OCI-LY1 (cell line): ENCODE measurements at regions not wholly inside any gene's neighbourhood (a gene's known extent, or its start where the extent isn't known, plus 50 kb on each side); places are given as distances from the start of the nearest gene placed in this dataset.

ENCODE experiments used
- H2AFZ ChIP-seq: fragments of 200-600 bp; sonication (generic), shearing (Covaris generic); 2 replicates; pipeline ENCODE4 v1.6.0; 2014; ENCODE audit warnings: antibody characterized with exemption, mild to moderate bottlenecking, low read length
- H3F3A ChIP-seq: fragments of 200-600 bp; sonication (generic), shearing (Covaris generic); 2 replicates; pipeline ENCODE4 v1.6.0; 2014; ENCODE audit warnings: mild to moderate bottlenecking, antibody characterized with exemption, low read length, moderate library complexity; ENCODE audit not compliant: insufficient read depth
- H3K27ac ChIP-seq: fragments of 200-600 bp; sonication (generic); 2 replicates; pipeline ENCODE4 v1.5.1; 2014; ENCODE audit warnings: low read length, mixed run types, mild to moderate bottlenecking, low read depth; ENCODE audit not compliant: poor library complexity, severe bottlenecking
- H3K27me3 ChIP-seq: fragments of 200-600 bp; sonication (generic); 2 replicates; pipeline ENCODE4 v1.6.0; 2014; ENCODE audit warnings: antibody characterized with exemption, mild to moderate bottlenecking, low read length, moderate library complexity; ENCODE audit not compliant: insufficient read depth
- H3K36me3 ChIP-seq: fragments of 200-600 bp; sonication (generic); 2 replicates; pipeline ENCODE4 v1.6.1; 2014; ENCODE audit warnings: mild to moderate bottlenecking, antibody characterized with exemption, low read length, moderate library complexity, mixed read lengths; ENCODE audit not compliant: insufficient read depth
- H3K4me1 ChIP-seq: fragments of 200-600 bp; sonication (generic); 2 replicates; pipeline ENCODE4 v1.5.1; 2014; ENCODE audit warnings: mild to moderate bottlenecking, low read length, moderate library complexity; ENCODE audit not compliant: insufficient read depth, severe bottlenecking
- H3K4me2 ChIP-seq: fragments of 200-600 bp; sonication (generic), shearing (Covaris generic); 2 replicates; pipeline ENCODE4 v1.6.1; 2014; ENCODE audit warnings: low read length
- H3K4me3 ChIP-seq: fragments of 200-600 bp; sonication (generic); 2 replicates; pipeline ENCODE4 v1.5.1; 2014; ENCODE audit warnings: low read length, low read depth, mild to moderate bottlenecking, mixed read lengths; ENCODE audit not compliant: poor library complexity, severe bottlenecking
- H3K79me2 ChIP-seq: fragments of 200-600 bp; shearing (Covaris generic); 2 replicates; pipeline ENCODE4 v1.6.1; 2016; ENCODE audit warnings: mixed run types, low read length, mixed read lengths; ENCODE audit not compliant: insufficient read depth
- H3K9ac ChIP-seq: fragments of 200-600 bp; sonication (generic), shearing (Covaris generic); 2 replicates; pipeline ENCODE4 v1.6.1; 2014; ENCODE audit warnings: mild to moderate bottlenecking, low read length, mixed read lengths
- H3K9me2 ChIP-seq: fragments of 200-600 bp; sonication (generic), shearing (Covaris generic); 2 replicates; pipeline ENCODE4 v1.6.1; 2014; ENCODE audit warnings: low read depth, mild to moderate bottlenecking, low read length, mixed read lengths
- H3K9me3 ChIP-seq: fragments of 200-600 bp; shearing (Covaris generic); 2 replicates; pipeline ENCODE4 v1.6.1; 2014; ENCODE audit warnings: low read length, mixed read lengths
- H4K20me1 ChIP-seq: fragments of 200-600 bp; sonication (generic), shearing (Covaris generic); 2 replicates; pipeline ENCODE4 v1.6.0; 2016; ENCODE audit warnings: mild to moderate bottlenecking, low read length; ENCODE audit not compliant: insufficient read depth
- EZH2 ChIP-seq: fragments of 200-600 bp; sonication (generic), shearing (Covaris generic); IDR thresholded peaks from 2 replicates; pipeline ENCODE4 v1.8.0; 2017; ENCODE audit warnings: borderline replicate concordance, mixed run types, mild to moderate bottlenecking, antibody characterized with exemption, low read length, moderate library complexity, mixed read lengths
- TF ChIP-seq, protein P1 (sequence below): fragments of 200-600 bp; sonication (generic), shearing (Covaris generic); IDR thresholded peaks from 2 replicates; pipeline ENCODE4 v1.5.1; 2017; ENCODE audit warnings: mild to moderate bottlenecking, antibody characterized with exemption, low read length, moderate library complexity, mixed read lengths

DNA sequence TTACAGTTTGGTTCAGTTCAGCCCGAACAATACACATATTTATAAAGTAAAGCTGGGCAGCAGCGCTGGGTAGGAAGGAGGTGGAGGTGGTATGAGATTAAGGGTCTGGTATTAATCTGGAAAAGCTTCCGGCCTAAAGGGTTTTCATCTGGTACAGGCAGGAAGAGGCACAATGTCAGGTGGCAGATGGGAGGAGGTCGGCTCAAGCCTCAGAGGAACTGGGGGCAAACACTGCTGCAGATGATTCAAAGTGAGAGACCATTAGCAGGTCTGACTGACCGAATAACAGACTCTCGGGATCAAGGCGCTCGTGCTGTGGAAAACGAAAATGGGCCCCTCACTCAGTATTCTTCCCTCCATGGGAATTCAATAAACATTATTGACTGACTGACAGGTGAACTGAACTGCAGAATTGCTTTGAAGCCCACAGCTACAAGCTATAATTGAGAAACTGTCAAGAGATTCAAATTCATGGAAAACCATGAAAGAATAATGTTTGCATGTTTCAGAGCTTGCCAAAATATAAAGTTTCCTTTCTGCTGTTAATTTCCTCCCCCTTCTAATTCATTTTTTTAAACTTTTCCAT is 75.3 kb downstream of the TMEM167A start:
- Histone ChIP-seq H2AFZ (no peak overlapping the region), H3K4me2 (no peak overlapping the region), H3K4me1 (no peaks in the 10 kb centered on the region), H3K79me2 (no peaks in the 10 kb centered on the region), H3K9me3 (no peaks in the 10 kb centered on the region), H3K4me3 (no peak overlapping the region), H3K9ac (no peak overlapping the region), H3F3A (no peaks in the 10 kb centered on the region), H3K27me3 (no peaks in the 10 kb centered on the region), H3K36me3 (no peaks in the 10 kb centered on the region), H3K27ac (no peak overlapping the region), H3K9me2 (no peaks in the 10 kb centered on the region), H4K20me1 (no peaks in the 10 kb centered on the region)
- no peak for TF ChIP-seq EZH2
- TF ChIP-seq, protein P1, sequence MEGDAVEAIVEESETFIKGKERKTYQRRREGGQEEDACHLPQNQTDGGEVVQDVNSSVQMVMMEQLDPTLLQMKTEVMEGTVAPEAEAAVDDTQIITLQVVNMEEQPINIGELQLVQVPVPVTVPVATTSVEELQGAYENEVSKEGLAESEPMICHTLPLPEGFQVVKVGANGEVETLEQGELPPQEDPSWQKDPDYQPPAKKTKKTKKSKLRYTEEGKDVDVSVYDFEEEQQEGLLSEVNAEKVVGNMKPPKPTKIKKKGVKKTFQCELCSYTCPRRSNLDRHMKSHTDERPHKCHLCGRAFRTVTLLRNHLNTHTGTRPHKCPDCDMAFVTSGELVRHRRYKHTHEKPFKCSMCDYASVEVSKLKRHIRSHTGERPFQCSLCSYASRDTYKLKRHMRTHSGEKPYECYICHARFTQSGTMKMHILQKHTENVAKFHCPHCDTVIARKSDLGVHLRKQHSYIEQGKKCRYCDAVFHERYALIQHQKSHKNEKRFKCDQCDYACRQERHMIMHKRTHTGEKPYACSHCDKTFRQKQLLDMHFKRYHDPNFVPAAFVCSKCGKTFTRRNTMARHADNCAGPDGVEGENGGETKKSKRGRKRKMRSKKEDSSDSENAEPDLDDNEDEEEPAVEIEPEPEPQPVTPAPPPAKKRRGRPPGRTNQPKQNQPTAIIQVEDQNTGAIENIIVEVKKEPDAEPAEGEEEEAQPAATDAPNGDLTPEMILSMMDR = no peak

DNA sequence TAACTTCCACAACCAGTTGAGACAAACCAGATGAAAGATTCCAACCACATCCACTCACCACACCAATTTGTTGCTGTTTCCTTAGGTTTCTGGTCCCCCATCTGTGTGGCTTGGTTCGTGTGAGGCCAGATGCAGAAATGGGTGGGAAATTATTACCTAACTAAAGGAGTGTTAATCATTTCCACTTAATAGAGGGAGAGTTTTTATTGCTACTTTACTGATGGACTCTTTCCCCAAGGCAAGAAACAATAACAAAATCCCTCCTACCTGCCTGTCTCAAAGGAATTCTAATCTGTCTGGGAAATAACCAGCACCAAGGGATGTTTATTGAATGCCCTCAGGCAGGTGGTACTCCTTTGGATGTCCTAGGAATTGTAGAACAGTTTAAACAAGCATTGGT is 76.3 kb downstream of the TMEM167A start:
- Histone ChIP-seq H3K27me3 (no peaks in the 10 kb centered on the region), H3K9ac (no peak overlapping the region), H2AFZ (no peak overlapping the region), H4K20me1 (no peaks in the 10 kb centered on the region), H3K4me1 (no peaks in the 10 kb centered on the region), H3K4me2 (no peak overlapping the region), H3K4me3 (no peak overlapping the region), H3K36me3 (no peaks in the 10 kb centered on the region), H3K9me2 (no peaks in the 10 kb centered on the region), H3K79me2 (no peaks in the 10 kb centered on the region), H3K27ac (no peak overlapping the region), H3K9me3 (no peaks in the 10 kb centered on the region), H3F3A (no peaks in the 10 kb centered on the region)
- TF ChIP-seq, protein P1 = no peak
- no peak for TF ChIP-seq EZH2

DNA sequence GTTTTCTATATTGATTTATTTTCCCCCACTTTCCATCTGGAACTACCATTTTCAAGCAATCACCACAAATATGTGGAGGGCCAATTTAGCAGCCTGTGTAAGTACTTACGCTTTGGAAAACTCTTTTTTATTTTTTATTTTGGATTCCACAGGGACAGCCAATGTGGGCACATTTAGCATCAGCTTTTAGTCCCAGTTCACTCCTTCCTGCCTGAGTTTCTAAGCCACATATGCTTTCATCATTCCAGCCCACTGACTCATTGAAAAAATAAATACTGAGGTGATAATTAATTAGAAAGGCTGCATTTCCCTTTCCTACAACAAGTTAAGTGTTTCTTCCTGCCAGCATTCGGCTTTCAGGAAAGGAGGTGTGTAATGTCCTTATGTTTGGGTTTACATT is 76.8 kb downstream of the TMEM167A start:
- no peaks in the 10 kb centered on the region for H3K9me3 ChIP-seq

More for the DNA sequence above, 76.8 kb downstream of the TMEM167A start:
- no peaks in the 10 kb centered on the region for H3K36me3 ChIP-seq
- H3K4me1 ChIP-seq = no peaks in the 10 kb centered on the region
- H3K4me3 ChIP-seq = no peak overlapping the region
- no peak for TF ChIP-seq EZH2
- TF ChIP-seq, protein P1 = no peak
- H3K9me2 ChIP-seq = no peaks in the 10 kb centered on the region
- H3F3A ChIP-seq = no peaks in the 10 kb centered on the region
- no peak overlapping the region for H3K4me2 ChIP-seq
- no peak overlapping the region for H2AFZ ChIP-seq
- no peak overlapping the region for H3K27ac ChIP-seq
- H3K79me2 ChIP-seq = no peaks in the 10 kb centered on the region
- no peak overlapping the region for H3K9ac ChIP-seq
- H4K20me1 ChIP-seq = no peaks in the 10 kb centered on the region
- no peaks in the 10 kb centered on the region for H3K27me3 ChIP-seq
